ENCODE measurements at regions not wholly inside any gene's neighbourhood (a gene's known extent, or its start where the extent isn't known, plus 50 kb on each side); places are given as distances from the start of the nearest gene placed in this dataset.

GRCh38 chr9:1550636-1551035 lies 464.5 kb upstream of the SMARCA2 start:
- TF ChIP-seq CTCF (conservative IDR thresholded peaks at IDR 0.05 in 1 of 2, IDR thresholded peaks at IDR 0.05 in 1 of 2; ENCODE audit: low read depth in 1 of 2, low read length in 2 of 2) (no peak), EZH2 (IDR thresholded peaks at IDR 0.05; ENCODE audit: low read length, missing control alignments) (no peak)

Measured in fibroblast of lung (primary cell).